IPS-15b (cell line): ENCODE measurements at regions not wholly inside any gene's neighbourhood (a gene's known extent, or its start where the extent isn't known, plus 50 kb on each side); places are given as distances from the start of the nearest gene placed in this dataset.

ENCODE experiments used
- H3K27me3 ChIP-seq: one replicate; pipeline ENCODE4 v1.6.1; 2013; ENCODE audit warnings: low read length; ENCODE audit not compliant: control insufficient read depth, insufficient read depth
- H3K36me3 ChIP-seq: one replicate; pipeline ENCODE4 v1.6.1; 2013; ENCODE audit warnings: low read length; ENCODE audit not compliant: control insufficient read depth, insufficient read depth
- H3K4me1 ChIP-seq: one replicate; pipeline ENCODE4 v1.6.1; 2013; ENCODE audit warnings: mild to moderate bottlenecking, low read length; ENCODE audit not compliant: control insufficient read depth, insufficient read depth
- H3K4me3 ChIP-seq: one replicate; pipeline ENCODE4 v1.5.1; 2013; ENCODE audit warnings: low read depth, low read length
- H3K9ac ChIP-seq: one replicate; pipeline ENCODE4 v1.6.1; 2013; ENCODE audit warnings: low read depth, mild to moderate bottlenecking, low read length
- H3K9me3 ChIP-seq: one replicate; pipeline ENCODE4 v1.6.1; 2013; ENCODE audit warnings: mild to moderate bottlenecking, low read length; ENCODE audit not compliant: control insufficient read depth, insufficient read depth

DNA sequence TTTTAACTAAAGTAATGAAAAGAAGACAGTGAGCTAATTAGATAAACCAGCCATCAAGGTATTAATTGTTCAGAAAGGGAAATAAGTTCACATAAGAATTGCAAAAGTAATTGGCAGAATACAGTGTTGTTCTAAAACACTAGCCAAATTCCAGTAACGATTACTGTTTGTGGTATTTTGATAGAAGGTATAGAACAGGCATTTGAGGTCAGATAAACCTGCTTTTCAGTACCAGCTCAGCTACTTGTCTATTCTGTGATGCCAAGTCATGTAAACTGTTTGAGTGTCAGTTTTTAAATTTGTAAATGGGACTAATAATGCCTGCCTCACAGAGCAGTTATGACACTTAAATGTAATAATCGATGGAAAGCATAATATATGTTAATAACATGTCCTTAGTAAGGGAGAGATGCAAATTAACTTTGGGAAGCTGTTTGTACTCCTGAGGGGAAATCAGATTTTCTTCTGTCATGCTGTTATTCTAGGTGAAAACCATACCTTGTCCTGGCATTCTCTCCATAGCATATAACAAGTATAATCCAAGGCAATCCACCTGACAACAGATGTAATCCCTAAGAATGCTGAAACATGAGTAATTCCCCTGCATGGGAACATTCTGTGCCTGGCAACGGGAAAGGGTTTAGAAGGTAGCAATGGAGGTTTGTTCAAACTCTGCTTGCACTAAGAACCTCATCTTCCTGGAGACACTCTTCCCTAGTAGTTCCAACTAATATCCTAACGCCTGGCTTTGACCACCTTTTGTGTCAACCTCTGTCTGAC lies 509.5 kb upstream of the PAPPA start:
- Histone ChIP-seq H3K4me3 (no peak overlapping the region), H3K9ac (no peak overlapping the region), H3K4me1 (no peaks in the 10 kb centered on the region), H3K36me3 (no peaks in the 10 kb centered on the region), H3K27me3 (no peaks in the 10 kb centered on the region), H3K9me3 (no peaks in the 10 kb centered on the region)

DNA sequence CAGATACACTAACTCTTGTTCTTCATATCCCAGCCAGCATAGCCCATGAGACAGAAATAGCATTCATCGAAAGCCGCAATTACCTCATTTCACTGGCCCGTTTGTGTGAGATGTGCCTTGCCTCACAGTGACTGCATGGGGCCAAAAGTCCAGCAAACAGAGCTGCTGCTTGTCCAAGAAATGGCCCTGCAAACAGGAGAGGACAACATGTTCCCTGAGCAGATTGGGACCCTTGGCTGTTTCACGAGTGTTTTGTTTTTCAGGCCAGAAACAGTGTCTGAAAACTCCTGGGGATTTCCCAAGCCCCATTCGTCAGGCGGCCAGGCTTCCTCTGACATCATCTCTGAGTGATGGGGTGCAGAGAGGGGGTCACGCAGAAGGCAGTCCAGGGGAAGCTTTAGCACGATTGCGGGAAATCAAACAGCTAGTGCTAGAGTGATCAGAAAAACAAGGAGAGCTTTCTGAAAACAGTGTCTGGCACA lies 503.6 kb upstream of the PAPPA start:
- H3K4me3 ChIP-seq: no peak overlapping the region

DNA sequence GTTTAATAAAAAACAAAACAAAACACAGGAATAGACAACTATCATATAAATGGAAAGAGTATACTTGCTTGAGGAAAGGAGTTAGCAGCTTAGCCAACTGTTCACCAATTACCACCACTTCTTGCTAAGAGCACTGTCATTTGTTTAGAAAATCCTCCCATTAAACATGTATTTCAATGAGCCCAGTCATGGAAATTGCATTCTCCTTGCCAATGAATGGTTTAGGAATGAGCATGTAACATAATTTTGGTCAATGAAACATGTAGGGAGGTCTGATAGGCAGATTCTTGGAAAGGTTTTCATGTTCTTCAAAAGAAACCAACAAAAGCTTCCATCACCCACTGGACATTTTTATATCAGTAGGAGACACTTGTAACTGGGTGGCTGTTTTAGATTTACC lies 502.8 kb upstream of the PAPPA start:
- Histone ChIP-seq H3K4me1 (no peaks in the 10 kb centered on the region), H3K4me3 (no peak overlapping the region), H3K27me3 (no peaks in the 10 kb centered on the region), H3K9ac (no peak overlapping the region), H3K9me3 (no peaks in the 10 kb centered on the region), H3K36me3 (no peaks in the 10 kb centered on the region)

More for the DNA sequence above, 503.6 kb upstream of the PAPPA start:
- no peaks in the 10 kb centered on the region for H3K27me3 ChIP-seq
- no peaks in the 10 kb centered on the region for H3K4me1 ChIP-seq
- no peaks in the 10 kb centered on the region for H3K9me3 ChIP-seq
- no peak overlapping the region for H3K9ac ChIP-seq
- H3K36me3 ChIP-seq: no peaks in the 10 kb centered on the region

DNA sequence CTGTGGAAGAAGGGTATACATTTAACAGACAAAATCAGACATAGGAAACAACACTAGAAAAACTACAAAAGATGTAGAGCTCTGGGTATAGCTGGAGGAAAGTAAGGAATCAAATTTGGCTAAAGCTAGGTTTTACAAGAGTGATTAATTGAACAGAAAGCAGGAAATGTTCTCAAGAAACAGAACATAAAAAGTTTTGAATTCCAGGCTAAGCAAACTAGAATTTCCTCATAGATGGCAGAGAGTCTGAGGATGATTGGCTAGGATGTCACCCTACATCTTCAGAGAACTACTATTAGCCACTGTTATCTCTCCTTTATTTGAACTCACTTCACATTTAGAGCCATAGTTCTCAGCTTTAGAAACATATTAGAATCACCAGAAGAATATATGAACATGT lies 502.1 kb upstream of the PAPPA start:
- H3K27me3 ChIP-seq: no peaks in the 10 kb centered on the region
- no peaks in the 10 kb centered on the region for H3K4me1 ChIP-seq
- no peaks in the 10 kb centered on the region for H3K36me3 ChIP-seq
- no peaks in the 10 kb centered on the region for H3K9me3 ChIP-seq
- H3K4me3 ChIP-seq: no peak overlapping the region
- H3K9ac ChIP-seq: no peak overlapping the region

DNA sequence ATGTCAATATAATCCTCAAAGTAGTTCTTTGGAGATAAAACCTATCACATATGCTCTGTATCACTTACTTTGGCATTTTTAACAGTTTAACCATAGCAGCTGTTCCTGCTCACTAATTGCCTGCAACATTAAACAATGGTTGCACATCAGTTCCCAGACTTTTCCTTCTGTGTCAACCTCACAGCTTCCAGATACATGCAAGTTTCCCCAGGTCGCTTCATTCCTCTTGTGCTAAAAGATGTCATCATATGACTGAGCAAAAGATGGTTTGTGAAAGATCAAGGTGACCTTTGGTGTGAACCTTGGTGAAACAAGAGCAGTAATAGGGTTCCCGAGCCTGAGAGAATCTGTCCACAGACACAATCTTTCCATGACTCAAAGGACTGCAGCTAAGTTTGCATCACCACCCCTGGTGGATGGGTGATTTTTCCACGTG lies 500.4 kb upstream of the PAPPA start:
- Histone ChIP-seq H3K27me3 (no peaks in the 10 kb centered on the region), H3K9me3 (no peaks in the 10 kb centered on the region), H3K36me3 (no peaks in the 10 kb centered on the region), H3K4me1 (no peaks in the 10 kb centered on the region), H3K9ac (no peak overlapping the region), H3K4me3 (no peak overlapping the region)

DNA sequence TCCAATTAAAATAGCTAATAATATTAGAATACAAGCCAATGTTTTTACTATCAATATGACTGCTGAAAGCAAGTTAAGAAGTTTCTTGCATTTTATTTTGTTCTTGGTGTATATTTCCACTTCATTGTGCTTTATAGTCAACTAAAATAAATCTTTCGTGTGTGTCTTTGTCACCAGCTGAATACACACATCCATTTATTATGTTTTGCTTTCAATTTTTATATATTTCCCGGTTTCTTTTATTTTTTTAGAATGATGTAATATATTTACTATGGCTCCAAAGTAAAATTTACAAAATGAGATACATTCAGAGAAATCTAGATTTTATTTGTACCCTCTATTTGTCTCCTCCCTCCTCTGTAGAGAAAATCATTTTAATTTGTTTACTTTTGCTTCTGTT lies 495.9 kb upstream of the PAPPA start:
- Histone ChIP-seq H3K4me3 (no peak overlapping the region), H3K4me1 (peaks cover 5% of the 10 kb centered on the region), H3K9ac (no peak overlapping the region), H3K27me3 (no peaks in the 10 kb centered on the region), H3K9me3 (no peaks in the 10 kb centered on the region), H3K36me3 (no peaks in the 10 kb centered on the region)

DNA sequence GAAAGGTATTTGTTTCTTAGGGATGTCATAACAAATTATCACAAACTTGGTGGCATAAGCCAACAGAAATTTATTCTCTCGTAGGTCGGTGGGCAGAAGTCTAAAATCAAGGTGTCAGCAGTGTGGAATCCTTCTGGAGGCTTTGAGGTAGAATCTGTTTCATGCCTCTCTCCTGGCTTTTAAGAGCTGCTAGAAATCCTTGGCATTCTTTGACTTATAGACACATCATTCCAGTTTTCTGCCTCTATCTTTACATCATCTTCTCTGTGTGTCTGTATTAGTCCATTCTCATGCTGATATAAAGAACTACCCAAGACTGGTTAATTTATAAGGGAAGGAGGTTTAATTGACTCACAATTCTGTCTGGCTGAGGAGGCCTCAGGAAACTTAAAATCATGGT lies 488.1 kb upstream of the PAPPA start:
- no peak overlapping the region for H3K9ac ChIP-seq
- H3K4me1 ChIP-seq: no peaks in the 10 kb centered on the region
- no peaks in the 10 kb centered on the region for H3K27me3 ChIP-seq
- no peaks in the 10 kb centered on the region for H3K9me3 ChIP-seq
- no peaks in the 10 kb centered on the region for H3K36me3 ChIP-seq
- no peak overlapping the region for H3K4me3 ChIP-seq

DNA sequence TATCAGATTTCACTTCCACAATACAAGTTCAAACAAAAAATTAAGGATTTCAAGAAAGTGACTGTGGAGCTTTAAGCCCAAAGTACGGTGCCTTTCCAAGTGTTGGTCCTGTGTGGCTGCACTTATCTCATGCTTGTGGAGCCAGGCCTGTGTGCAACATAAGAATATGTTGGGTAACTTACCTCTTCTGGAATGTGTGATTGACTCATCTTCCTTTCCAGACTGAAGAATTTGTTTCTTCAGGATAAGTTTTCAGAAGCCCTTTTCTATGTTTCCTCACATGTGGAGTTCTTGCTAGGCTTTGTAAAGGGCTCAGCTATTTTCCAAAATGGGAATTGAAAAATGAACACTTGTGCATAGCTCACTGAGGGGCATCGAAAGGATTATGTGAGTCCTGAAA lies 485.1 kb upstream of the PAPPA start:
- H3K4me3 ChIP-seq: no peak overlapping the region
- no peak overlapping the region for H3K9ac ChIP-seq
- no peaks in the 10 kb centered on the region for H3K9me3 ChIP-seq
- H3K36me3 ChIP-seq: no peaks in the 10 kb centered on the region
- no peaks in the 10 kb centered on the region for H3K27me3 ChIP-seq
- no peaks in the 10 kb centered on the region for H3K4me1 ChIP-seq

DNA sequence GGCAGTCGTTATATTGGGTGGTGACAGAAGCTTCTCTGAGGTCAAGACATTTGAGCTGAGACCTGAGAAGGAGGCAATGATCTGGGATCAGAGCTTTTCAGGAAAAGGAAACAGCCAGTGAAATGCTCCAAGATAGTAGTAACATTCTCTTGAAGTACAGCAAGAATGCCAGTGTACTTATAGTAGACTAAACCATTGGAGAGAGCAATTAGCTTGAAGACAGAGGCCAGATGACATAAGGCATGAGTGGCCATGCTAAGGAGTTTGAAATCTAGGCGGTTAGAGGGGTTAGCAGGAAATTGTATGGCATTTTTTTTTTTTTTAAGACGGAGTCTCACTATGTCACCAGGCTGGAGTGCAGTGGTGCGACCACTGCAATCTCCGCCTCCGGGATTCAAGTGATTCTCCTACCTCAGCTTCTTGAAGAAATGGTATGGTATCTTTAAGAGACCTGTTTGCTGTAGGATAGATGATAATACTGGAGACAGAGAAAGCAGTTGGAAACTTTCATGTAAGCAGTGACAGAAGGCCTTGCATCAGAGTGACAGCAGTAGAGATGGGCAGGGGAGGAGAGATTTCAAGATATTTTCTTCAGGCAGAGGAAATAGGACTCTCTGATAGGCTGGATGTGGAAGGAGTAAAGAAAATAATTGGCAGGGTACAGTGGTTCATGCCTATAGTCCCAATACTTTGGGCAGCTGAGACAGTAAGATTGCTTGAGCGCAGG lies 482.2 kb upstream of the PAPPA start:
- Histone ChIP-seq H3K9ac (no peak overlapping the region), H3K4me1 (no peaks in the 10 kb centered on the region), H3K4me3 (no peak overlapping the region), H3K9me3 (no peaks in the 10 kb centered on the region), H3K27me3 (no peaks in the 10 kb centered on the region), H3K36me3 (no peaks in the 10 kb centered on the region)

DNA sequence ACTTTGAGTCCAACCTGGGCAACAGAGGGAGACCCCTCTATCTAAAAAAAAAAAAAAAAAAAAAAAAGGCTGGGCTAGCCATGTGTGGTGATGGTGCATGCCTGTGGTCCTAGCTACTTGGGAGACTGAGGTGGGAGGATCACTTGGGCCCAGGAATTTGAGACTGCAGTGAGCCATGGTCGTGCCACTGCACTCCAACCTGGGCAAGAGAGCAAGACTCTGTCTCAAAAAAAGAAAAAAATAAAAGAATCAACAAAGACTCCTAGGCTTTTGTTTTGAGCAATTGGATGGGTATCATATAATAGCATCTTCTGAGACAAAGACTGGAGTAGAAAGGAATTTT lies 481.7 kb upstream of the PAPPA start:
- H3K27me3 ChIP-seq: no peaks in the 10 kb centered on the region
- no peaks in the 10 kb centered on the region for H3K9me3 ChIP-seq
- no peaks in the 10 kb centered on the region for H3K4me1 ChIP-seq
- H3K36me3 ChIP-seq: no peaks in the 10 kb centered on the region
- no peak overlapping the region for H3K9ac ChIP-seq
- no peak overlapping the region for H3K4me3 ChIP-seq

DNA sequence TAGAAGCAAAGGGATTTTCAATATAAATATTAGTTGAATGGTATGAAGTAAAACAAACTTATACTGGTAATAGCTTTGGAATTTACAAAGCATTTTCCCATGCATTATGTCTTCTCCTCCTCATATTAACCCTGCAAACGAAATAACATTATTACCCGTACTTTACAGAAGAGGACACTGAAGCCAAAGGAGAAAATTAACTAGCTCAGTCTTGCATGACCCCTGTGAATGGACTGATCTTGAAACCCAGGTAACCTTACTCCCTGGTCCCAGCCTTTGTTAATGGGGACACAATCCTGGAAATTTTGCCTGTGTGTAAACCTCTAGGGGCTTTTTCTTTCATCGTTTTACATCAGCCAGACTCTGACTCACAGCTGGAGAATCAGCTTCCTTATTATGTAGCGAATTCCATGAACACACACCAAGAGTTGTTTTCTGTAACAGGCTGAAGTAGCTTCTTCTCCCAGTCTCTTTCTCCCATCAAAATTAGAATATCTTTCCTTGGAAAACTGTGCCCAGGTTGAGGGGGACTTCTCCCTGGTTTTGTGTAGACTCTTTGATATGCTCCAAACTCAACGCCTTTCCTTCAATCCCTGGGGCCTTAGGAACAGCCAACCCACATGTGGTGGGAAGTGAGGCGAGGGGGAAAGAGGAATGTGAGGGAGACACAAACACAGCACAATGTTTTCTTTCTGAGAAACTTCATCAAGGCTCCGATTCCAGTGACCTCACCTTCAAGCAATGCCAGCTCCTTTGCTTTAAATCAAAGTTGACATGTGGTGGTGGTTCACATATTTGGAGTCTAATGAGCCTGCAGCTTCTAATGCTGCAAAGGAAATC lies 480.9 kb upstream of the PAPPA start:
- H3K4me3 ChIP-seq: no peak overlapping the region
- H3K9ac ChIP-seq: no peak overlapping the region
- H3K36me3 ChIP-seq: no peaks in the 10 kb centered on the region
- no peaks in the 10 kb centered on the region for H3K27me3 ChIP-seq
- H3K4me1 ChIP-seq: no peaks in the 10 kb centered on the region
- H3K9me3 ChIP-seq: no peaks in the 10 kb centered on the region
